ENCODE measurements at regions not wholly inside any gene's neighbourhood (a gene's known extent, or its start where the extent isn't known, plus 50 kb on each side); places are given as distances from the start of the nearest gene placed in this dataset.

DNA sequence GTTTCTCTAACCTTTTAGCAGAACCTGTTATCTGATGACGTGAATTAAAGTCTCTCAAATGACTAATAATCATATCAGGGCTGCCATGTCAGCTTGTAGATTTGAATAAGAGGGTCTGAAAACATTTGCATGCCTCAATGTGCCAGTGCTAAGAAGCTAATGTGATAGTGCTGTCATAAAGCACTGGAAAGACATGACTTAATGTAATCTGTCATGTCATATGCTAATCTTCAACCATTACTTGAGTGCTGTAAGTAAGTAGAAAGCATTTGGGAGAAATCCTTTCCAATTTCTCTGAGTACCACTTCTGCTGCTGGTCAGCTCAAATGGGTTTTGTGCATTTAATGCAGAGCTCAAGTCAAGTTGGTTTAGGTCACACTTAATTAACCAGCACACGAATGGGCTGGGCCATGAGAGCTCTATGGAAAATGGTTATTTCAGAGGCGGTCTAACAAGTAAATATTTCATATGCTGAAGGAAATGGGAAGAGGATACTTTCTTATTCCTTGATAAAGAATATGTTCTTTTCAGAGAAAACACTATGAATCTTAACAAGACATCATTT, 609.2 kb downstream of the LMO4 start:
- DNase-seq: no peak
- Histone ChIP-seq H3K4me1 (ENCODE audit: control insufficient read depth in 2 of 3, insufficient read depth in 2 of 3, low read depth in 1 of 3, low read length in 3 of 3) (no peaks in the 10 kb centered on the region), H3K36me3 (ENCODE audit: control insufficient read depth in 2 of 3, insufficient read depth in 3 of 3, low read length in 3 of 3) (no peaks in the 10 kb centered on the region), H3K9ac (ENCODE audit: low read length in 3 of 3) (no peak overlapping the region), H3K9me3 (ENCODE audit: control insufficient read depth in 2 of 3, insufficient read depth in 1 of 3, low read length in 3 of 3) (no peaks in the 10 kb centered on the region), H3K27ac (ENCODE audit: low read depth in 2 of 2, low read length in 2 of 2) (no peak overlapping the region), H3K4me3 (ENCODE audit: low read length in 3 of 3) (no peak overlapping the region), H3K27me3 (ENCODE audit: control insufficient read depth, insufficient read depth, low read length) (no peaks in the 10 kb centered on the region)
- intact Hi-C loops (cut with DNase I): no loop called here
- TF ChIP-seq, protein P1, sequence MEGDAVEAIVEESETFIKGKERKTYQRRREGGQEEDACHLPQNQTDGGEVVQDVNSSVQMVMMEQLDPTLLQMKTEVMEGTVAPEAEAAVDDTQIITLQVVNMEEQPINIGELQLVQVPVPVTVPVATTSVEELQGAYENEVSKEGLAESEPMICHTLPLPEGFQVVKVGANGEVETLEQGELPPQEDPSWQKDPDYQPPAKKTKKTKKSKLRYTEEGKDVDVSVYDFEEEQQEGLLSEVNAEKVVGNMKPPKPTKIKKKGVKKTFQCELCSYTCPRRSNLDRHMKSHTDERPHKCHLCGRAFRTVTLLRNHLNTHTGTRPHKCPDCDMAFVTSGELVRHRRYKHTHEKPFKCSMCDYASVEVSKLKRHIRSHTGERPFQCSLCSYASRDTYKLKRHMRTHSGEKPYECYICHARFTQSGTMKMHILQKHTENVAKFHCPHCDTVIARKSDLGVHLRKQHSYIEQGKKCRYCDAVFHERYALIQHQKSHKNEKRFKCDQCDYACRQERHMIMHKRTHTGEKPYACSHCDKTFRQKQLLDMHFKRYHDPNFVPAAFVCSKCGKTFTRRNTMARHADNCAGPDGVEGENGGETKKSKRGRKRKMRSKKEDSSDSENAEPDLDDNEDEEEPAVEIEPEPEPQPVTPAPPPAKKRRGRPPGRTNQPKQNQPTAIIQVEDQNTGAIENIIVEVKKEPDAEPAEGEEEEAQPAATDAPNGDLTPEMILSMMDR (IDR thresholded peaks at IDR 0.05; ENCODE audit: borderline replicate concordance, extremely low read depth, insufficient read depth): no peak
- no peak for FAIRE-seq

GRCh38 chr1:87938631-87939030, 610.0 kb downstream of the LMO4 start:
- Histone ChIP-seq H3K27ac (ENCODE audit: low read depth in 2 of 2, low read length in 2 of 2) (no peak overlapping the region), H3K27me3 (ENCODE audit: control insufficient read depth, insufficient read depth, low read length) (no peaks in the 10 kb centered on the region), H3K9me3 (ENCODE audit: control insufficient read depth in 2 of 3, insufficient read depth in 1 of 3, low read length in 3 of 3) (no peaks in the 10 kb centered on the region), H3K36me3 (ENCODE audit: control insufficient read depth in 2 of 3, insufficient read depth in 3 of 3, low read length in 3 of 3) (no peaks in the 10 kb centered on the region), H3K4me3 (ENCODE audit: low read length in 3 of 3) (no peak overlapping the region), H3K9ac (ENCODE audit: low read length in 3 of 3) (no peak overlapping the region), H3K4me1 (ENCODE audit: control insufficient read depth in 2 of 3, insufficient read depth in 2 of 3, low read depth in 1 of 3, low read length in 3 of 3) (no peaks in the 10 kb centered on the region)
- no peak for DNase-seq
- no peak for FAIRE-seq
- intact Hi-C loops (cut with DNase I): no loop called here
- TF ChIP-seq, protein P1 (IDR thresholded peaks at IDR 0.05; ENCODE audit: borderline replicate concordance, extremely low read depth, insufficient read depth): no peak

DNA sequence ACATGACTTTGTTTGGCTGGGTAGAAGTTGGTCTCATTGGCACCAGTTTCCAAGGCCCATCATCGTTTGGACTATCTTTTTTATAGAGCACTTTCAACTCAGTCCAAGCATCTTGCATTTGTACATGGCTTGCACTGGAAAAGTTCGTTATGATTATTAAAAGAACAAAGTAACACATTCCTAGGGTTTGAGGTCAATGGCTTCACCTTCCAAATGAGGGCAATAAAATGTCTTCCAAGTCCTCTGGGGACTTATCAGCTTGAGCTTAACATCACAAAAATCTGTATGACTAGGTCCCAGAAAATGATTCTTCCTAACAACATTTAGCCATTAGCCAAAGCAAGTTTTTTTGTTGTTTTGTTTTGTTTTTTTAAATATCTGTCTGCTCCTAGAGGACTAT, 610.8 kb downstream of the LMO4 start:
- H3K27ac ChIP-seq (ENCODE audit: low read depth in 2 of 2, low read length in 2 of 2): no peak overlapping the region
- DNase-seq: no peak
- H3K9me3 ChIP-seq (ENCODE audit: control insufficient read depth in 2 of 3, insufficient read depth in 1 of 3, low read length in 3 of 3): no peaks in the 10 kb centered on the region
- no peak overlapping the region for H3K4me3 ChIP-seq (ENCODE audit: low read length in 3 of 3)
- TF ChIP-seq, protein P1 (IDR thresholded peaks at IDR 0.05; ENCODE audit: borderline replicate concordance, extremely low read depth, insufficient read depth): no peak
- no peaks in the 10 kb centered on the region for H3K4me1 ChIP-seq (ENCODE audit: control insufficient read depth in 2 of 3, insufficient read depth in 2 of 3, low read depth in 1 of 3, low read length in 3 of 3)
- intact Hi-C loops (cut with DNase I): no loop called here
- no peaks in the 10 kb centered on the region for H3K36me3 ChIP-seq (ENCODE audit: control insufficient read depth in 2 of 3, insufficient read depth in 3 of 3, low read length in 3 of 3)
- H3K9ac ChIP-seq (ENCODE audit: low read length in 3 of 3): no peak overlapping the region
- no peaks in the 10 kb centered on the region for H3K27me3 ChIP-seq (ENCODE audit: control insufficient read depth, insufficient read depth, low read length)
- FAIRE-seq: no peak

GRCh38 chr1:87940421-87940820, 611.7 kb downstream of the LMO4 start:
- no peaks in the 10 kb centered on the region for H3K36me3 ChIP-seq (ENCODE audit: control insufficient read depth in 2 of 3, insufficient read depth in 3 of 3, low read length in 3 of 3)
- H3K9me3 ChIP-seq (ENCODE audit: control insufficient read depth in 2 of 3, insufficient read depth in 1 of 3, low read length in 3 of 3): no peaks in the 10 kb centered on the region
- TF ChIP-seq, protein P1 (IDR thresholded peaks at IDR 0.05; ENCODE audit: borderline replicate concordance, extremely low read depth, insufficient read depth): no peak
- no peak overlapping the region for H3K27ac ChIP-seq (ENCODE audit: low read depth in 2 of 2, low read length in 2 of 2)
- FAIRE-seq: no peak
- H3K4me3 ChIP-seq (ENCODE audit: low read length in 3 of 3): no peak overlapping the region
- no peaks in the 10 kb centered on the region for H3K4me1 ChIP-seq (ENCODE audit: control insufficient read depth in 2 of 3, insufficient read depth in 2 of 3, low read depth in 1 of 3, low read length in 3 of 3)
- H3K27me3 ChIP-seq (ENCODE audit: control insufficient read depth, insufficient read depth, low read length): no peaks in the 10 kb centered on the region
- intact Hi-C loops (cut with DNase I): no loop called here
- DNase-seq: no peak
- H3K9ac ChIP-seq (ENCODE audit: low read length in 3 of 3): no peak overlapping the region
